NOMO-1 treated with dmso at 0.1 percent for 144 hours (cell line): ENCODE measurements at regions not wholly inside any gene's neighbourhood (a gene's known extent, or its start where the extent isn't known, plus 50 kb on each side); places are given as distances from the start of the nearest gene placed in this dataset.

Source experiments
- DNase-seq: peaks from one replicate; lab custom pipeline; 2025; ENCODE audit not compliant: unreplicated experiment; lab: John Stamatoyannopoulos, UW

- no peak for DNase-seq
These were observed 912.0 kb upstream of the TENM3 start for GRCh38 chr4:181331214-181331613.

- no peak for DNase-seq
These were observed 897.3 kb upstream of the TENM3 start for GRCh38 chr4:181345931-181346330.

GRCh38 chr4:181350615-181351415 lies 892.4 kb upstream of the TENM3 start:
- no peak for DNase-seq

- DNase-seq, result no peak
These were observed 878.7 kb upstream of the TENM3 start for GRCh38 chr4:181364504-181364903.

- no peak for DNase-seq
These were observed 877.5 kb upstream of the TENM3 start for GRCh38 chr4:181365671-181366070.

- DNase-seq, result no peak
These were observed 871.2 kb upstream of the TENM3 start for GRCh38 chr4:181372014-181372413.

- no peak for DNase-seq
These were observed 867.1 kb upstream of the TENM3 start for GRCh38 chr4:181376058-181376457.

GRCh38 chr4:181388061-181388460 lies 855.1 kb upstream of the TENM3 start:
- DNase-seq, result no peak

- no peak for DNase-seq
These were observed 826.2 kb upstream of the TENM3 start for GRCh38 chr4:181416966-181417365.

- DNase-seq, result no peak
These were observed 824.7 kb upstream of the TENM3 start for GRCh38 chr4:181418496-181418895.

- no peak for DNase-seq
These were observed 822.3 kb upstream of the TENM3 start for GRCh38 chr4:181420950-181421349.

- no peak for DNase-seq
These were observed 818.7 kb upstream of the TENM3 start for GRCh38 chr4:181424362-181425016.

- no peak for DNase-seq
These were observed 816.1 kb upstream of the TENM3 start for GRCh38 chr4:181427076-181427475.

- DNase-seq, result no peak
These were observed 812.2 kb upstream of the TENM3 start for GRCh38 chr4:181431006-181431405.

GRCh38 chr4:181431661-181432060 lies 811.5 kb upstream of the TENM3 start:
- DNase-seq, result no peak

GRCh38 chr4:181432335-181432734 lies 810.9 kb upstream of the TENM3 start:
- no peak for DNase-seq

- no peak for DNase-seq
These were observed 805.3 kb upstream of the TENM3 start for GRCh38 chr4:181437895-181438294.

- no peak for DNase-seq
These were observed 804.6 kb upstream of the TENM3 start for GRCh38 chr4:181438641-181439040.

- no peak for DNase-seq
These were observed 800.2 kb upstream of the TENM3 start for GRCh38 chr4:181443021-181443420.

- no peak for DNase-seq
These were observed 777.4 kb upstream of the TENM3 start for GRCh38 chr4:181465826-181466225.

- DNase-seq, result no peak
These were observed 774.8 kb upstream of the TENM3 start for GRCh38 chr4:181468451-181468850.

GRCh38 chr4:181470306-181470705 lies 772.9 kb upstream of the TENM3 start:
- DNase-seq, result no peak

GRCh38 chr4:181475359-181475758 lies 767.8 kb upstream of the TENM3 start:
- no peak for DNase-seq
